ENCODE measurements at regions not wholly inside any gene's neighbourhood (a gene's known extent, or its start where the extent isn't known, plus 50 kb on each side); places are given as distances from the start of the nearest gene placed in this dataset.

GRCh38 chr6:91826128-91826527 is 1239.3 kb upstream of the MAP3K7 start:
- H3K36me3 ChIP-seq = no peaks in the 10 kb centered on the region
- intact Hi-C loops (cut with DNase I) = no loop called here
- no peak overlapping the region for H3K27ac ChIP-seq
- H3K9me3 ChIP-seq = no peaks in the 10 kb centered on the region
- DNase-seq (no peak), ATAC-seq (no peak)
- H3K27me3 ChIP-seq = no peaks in the 10 kb centered on the region
- H3K4me1 ChIP-seq = no peaks in the 10 kb centered on the region
- 83% methylated on average over 2 of the region's 2 CpGs for WGBS (ENCODE audit: insufficient coverage, low coverage, low lambda C conversion rate, missing lambda C conversion rate)
- TF ChIP-seq POLR2A (IDR thresholded peaks at IDR 0.05) = no peak
- TF ChIP-seq, protein P1, sequence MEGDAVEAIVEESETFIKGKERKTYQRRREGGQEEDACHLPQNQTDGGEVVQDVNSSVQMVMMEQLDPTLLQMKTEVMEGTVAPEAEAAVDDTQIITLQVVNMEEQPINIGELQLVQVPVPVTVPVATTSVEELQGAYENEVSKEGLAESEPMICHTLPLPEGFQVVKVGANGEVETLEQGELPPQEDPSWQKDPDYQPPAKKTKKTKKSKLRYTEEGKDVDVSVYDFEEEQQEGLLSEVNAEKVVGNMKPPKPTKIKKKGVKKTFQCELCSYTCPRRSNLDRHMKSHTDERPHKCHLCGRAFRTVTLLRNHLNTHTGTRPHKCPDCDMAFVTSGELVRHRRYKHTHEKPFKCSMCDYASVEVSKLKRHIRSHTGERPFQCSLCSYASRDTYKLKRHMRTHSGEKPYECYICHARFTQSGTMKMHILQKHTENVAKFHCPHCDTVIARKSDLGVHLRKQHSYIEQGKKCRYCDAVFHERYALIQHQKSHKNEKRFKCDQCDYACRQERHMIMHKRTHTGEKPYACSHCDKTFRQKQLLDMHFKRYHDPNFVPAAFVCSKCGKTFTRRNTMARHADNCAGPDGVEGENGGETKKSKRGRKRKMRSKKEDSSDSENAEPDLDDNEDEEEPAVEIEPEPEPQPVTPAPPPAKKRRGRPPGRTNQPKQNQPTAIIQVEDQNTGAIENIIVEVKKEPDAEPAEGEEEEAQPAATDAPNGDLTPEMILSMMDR (IDR thresholded peaks at IDR 0.05) = no peak
- no peak overlapping the region for H3K4me3 ChIP-seq

GRCh38 chr6:91824331-91824730 is 1237.5 kb upstream of the MAP3K7 start:
- no peak for DNase-seq
- H3K27me3 ChIP-seq = no peaks in the 10 kb centered on the region
- no peaks in the 10 kb centered on the region for H3K4me1 ChIP-seq
- no peaks in the 10 kb centered on the region for H3K36me3 ChIP-seq
- ATAC-seq = no peak
- no peak for TF ChIP-seq POLR2A (IDR thresholded peaks at IDR 0.05)
- TF ChIP-seq, protein P1 (IDR thresholded peaks at IDR 0.05) = no peak
- H3K27ac ChIP-seq = no peak overlapping the region
- no peaks in the 10 kb centered on the region for H3K9me3 ChIP-seq
- H3K4me3 ChIP-seq = no peak overlapping the region
- intact Hi-C loops (cut with DNase I) = no loop called here

GRCh38 chr6:91822581-91822980 is 1235.7 kb upstream of the MAP3K7 start:
- intact Hi-C loops (cut with DNase I) = no loop called here
- no peaks in the 10 kb centered on the region for H3K27me3 ChIP-seq
- H3K27ac ChIP-seq = no peak overlapping the region
- TF ChIP-seq POLR2A (IDR thresholded peaks at IDR 0.05) = no peak
- TF ChIP-seq, protein P1 (IDR thresholded peaks at IDR 0.05) = no peak
- H3K9me3 ChIP-seq = no peaks in the 10 kb centered on the region
- no peak overlapping the region for H3K4me3 ChIP-seq
- ATAC-seq (no peak), DNase-seq (no peak)
- no peaks in the 10 kb centered on the region for H3K36me3 ChIP-seq
- H3K4me1 ChIP-seq = no peaks in the 10 kb centered on the region

GRCh38 chr6:91816335-91816734 is 1229.5 kb upstream of the MAP3K7 start:
- Histone ChIP-seq H3K9me3 (no peaks in the 10 kb centered on the region), H3K36me3 (no peaks in the 10 kb centered on the region), H3K27ac (no peak overlapping the region), H3K27me3 (no peaks in the 10 kb centered on the region), H3K4me1 (peaks cover 0 to 10% (median 4%) of the 10 kb centered on the region in 4 donors), H3K4me3 (no peak overlapping the region)
- DNase-seq = no peak
- TF ChIP-seq, protein P1 (IDR thresholded peaks at IDR 0.05) = no peak
- no peak for TF ChIP-seq POLR2A (IDR thresholded peaks at IDR 0.05)
- intact Hi-C loops (cut with DNase I) = no loop called here
- WGBS (ENCODE audit: insufficient coverage, low coverage, low lambda C conversion rate, missing lambda C conversion rate) = 96% methylated on average over 5 of the region's 18 CpGs
- ATAC-seq = no peak

GRCh38 chr6:91813641-91814040 is 1226.8 kb upstream of the MAP3K7 start:
- no peak overlapping the region for H3K27ac ChIP-seq
- TF ChIP-seq, protein P1 (IDR thresholded peaks at IDR 0.05) = no peak
- TF ChIP-seq POLR2A (IDR thresholded peaks at IDR 0.05) = no peak
- H3K4me3 ChIP-seq = no peak overlapping the region
- WGBS (ENCODE audit: insufficient coverage, low coverage, low lambda C conversion rate, missing lambda C conversion rate) = 80% methylated on average over 3 of the region's 3 CpGs
- no peaks in the 10 kb centered on the region for H3K27me3 ChIP-seq
- intact Hi-C loops (cut with DNase I) = no loop called here
- no peaks in the 10 kb centered on the region for H3K36me3 ChIP-seq
- DNase-seq (no peak), ATAC-seq (no peak)
- H3K4me1 ChIP-seq = peaks cover 0 to 10% (median 4%) of the 10 kb centered on the region in 4 donors
- no peaks in the 10 kb centered on the region for H3K9me3 ChIP-seq
